ENCODE measurements at regions not wholly inside any gene's neighbourhood (a gene's known extent, or its start where the extent isn't known, plus 50 kb on each side); places are given as distances from the start of the nearest gene placed in this dataset.

- TF ChIP-seq POLR2A (IDR thresholded peaks at IDR 0.05) (no peak), CTCF (IDR thresholded peaks at IDR 0.05) (no peak)
Observed at GRCh38 chr1:5385956-5386355, 606.3 kb downstream of the NPHP4 start.

All from body of pancreas (tissue), 4 donors.